PC-3 (cell line): ENCODE measurements at regions not wholly inside any gene's neighbourhood (a gene's known extent, or its start where the extent isn't known, plus 50 kb on each side); places are given as distances from the start of the nearest gene placed in this dataset.

ENCODE experiments used
- EZH2phosphoT487 ChIP-seq: fragments of 300-600 bp; sonication (generic); IDR thresholded peaks from 2 replicates; pipeline ENCODE4 v1.6.1; 2018; ENCODE audit warnings: mild to moderate bottlenecking, antibody characterized with exemption, low read length, borderline replicate concordance
- TF ChIP-seq, protein P1 (sequence below): fragments of 300-600 bp; sonication (generic); conservative IDR thresholded peaks from 2 replicates; pipeline ENCODE4 v1.5.1; 2017; ENCODE audit warnings: antibody characterized with exemption, low read depth, mild to moderate bottlenecking, low read length

DNA sequence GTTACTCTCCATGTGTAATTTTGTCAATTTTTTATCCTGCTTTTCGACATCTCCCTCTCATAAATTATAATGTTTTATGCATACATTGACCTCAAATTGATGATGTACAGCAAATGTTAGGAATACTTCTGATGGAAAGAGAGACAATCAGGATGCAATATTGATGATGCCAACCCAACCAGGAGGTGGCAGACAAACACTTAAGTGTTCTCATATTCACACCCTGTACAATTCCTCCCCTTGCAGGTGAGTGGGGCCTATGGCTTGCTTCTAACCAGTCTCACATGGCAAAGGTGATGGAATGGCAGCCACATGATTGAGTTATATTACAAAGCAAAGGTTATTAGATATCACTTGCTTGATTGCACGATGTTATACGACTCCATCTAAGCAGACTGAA lies 594.3 kb upstream of the REG3G start:
- TF ChIP-seq, protein P1, sequence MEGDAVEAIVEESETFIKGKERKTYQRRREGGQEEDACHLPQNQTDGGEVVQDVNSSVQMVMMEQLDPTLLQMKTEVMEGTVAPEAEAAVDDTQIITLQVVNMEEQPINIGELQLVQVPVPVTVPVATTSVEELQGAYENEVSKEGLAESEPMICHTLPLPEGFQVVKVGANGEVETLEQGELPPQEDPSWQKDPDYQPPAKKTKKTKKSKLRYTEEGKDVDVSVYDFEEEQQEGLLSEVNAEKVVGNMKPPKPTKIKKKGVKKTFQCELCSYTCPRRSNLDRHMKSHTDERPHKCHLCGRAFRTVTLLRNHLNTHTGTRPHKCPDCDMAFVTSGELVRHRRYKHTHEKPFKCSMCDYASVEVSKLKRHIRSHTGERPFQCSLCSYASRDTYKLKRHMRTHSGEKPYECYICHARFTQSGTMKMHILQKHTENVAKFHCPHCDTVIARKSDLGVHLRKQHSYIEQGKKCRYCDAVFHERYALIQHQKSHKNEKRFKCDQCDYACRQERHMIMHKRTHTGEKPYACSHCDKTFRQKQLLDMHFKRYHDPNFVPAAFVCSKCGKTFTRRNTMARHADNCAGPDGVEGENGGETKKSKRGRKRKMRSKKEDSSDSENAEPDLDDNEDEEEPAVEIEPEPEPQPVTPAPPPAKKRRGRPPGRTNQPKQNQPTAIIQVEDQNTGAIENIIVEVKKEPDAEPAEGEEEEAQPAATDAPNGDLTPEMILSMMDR, result peak; percentile 31; the same call in 1 of the 2 replicates
- no peak for TF ChIP-seq EZH2phosphoT487
